Ascending aorta (tissue), 2 donors: ENCODE measurements at regions not wholly inside any gene's neighbourhood (a gene's known extent, or its start where the extent isn't known, plus 50 kb on each side); places are given as distances from the start of the nearest gene placed in this dataset.

ENCODE experiments used
- DNase-seq, 2 donors: peaks; one replicate each; pipeline ENCODE4 v3.0.0-alpha.2; 2019; ENCODE audit warnings: low spot score in 2 of 2
- H3K27ac ChIP-seq, 2 donors: fragments of 200-600 bp; sonication (generic); one replicate each; pipeline ENCODE4 v1.5.1; 2016 to 2017; ENCODE audit warnings: mild to moderate bottlenecking in 1 of 2
- H3K27me3 ChIP-seq: fragments of 200-600 bp; sonication (generic); one replicate; pipeline ENCODE4 v1.5.1; 2017
- H3K36me3 ChIP-seq, 2 donors: fragments of 200-600 bp; sonication (generic); one replicate each; pipeline ENCODE4 v1.5.1; 2016
- H3K4me1 ChIP-seq, 2 donors: fragments of 200-600 bp; sonication (generic); one replicate each; pipeline ENCODE4 v1.5.1; 2016 to 2017; ENCODE audit warnings: mild to moderate bottlenecking in 1 of 2
- H3K4me3 ChIP-seq, 2 donors: fragments of 200-600 bp; sonication (generic); one replicate each; pipeline ENCODE4 v1.5.1; 2016 to 2017; ENCODE audit warnings: mild to moderate bottlenecking in 1 of 2
- H3K9me3 ChIP-seq, 2 donors: fragments of 200-600 bp; sonication (generic); one replicate each; pipeline ENCODE4 v1.5.1; 2016
- CTCF ChIP-seq, 3 experiments: fragments of 200-600 bp in 2 of 3; fragments of 450-650 bp in 1 of 3; sonication (generic) in 2 of 3; IDR thresholded peaks; one replicate each; pipeline ENCODE4 v1.5.1; 2016 to 2019; ENCODE audit warnings: antibody characterized with exemption in 3 of 3, mild to moderate bottlenecking in 1 of 3, moderate library complexity in 1 of 3
- intact Hi-C: fragments of 100-400 bp; cut with DNase I; formaldehyde crosslinking; loops from one replicate; pipeline ENCODE4 v1.15.1; 2023

DNA sequence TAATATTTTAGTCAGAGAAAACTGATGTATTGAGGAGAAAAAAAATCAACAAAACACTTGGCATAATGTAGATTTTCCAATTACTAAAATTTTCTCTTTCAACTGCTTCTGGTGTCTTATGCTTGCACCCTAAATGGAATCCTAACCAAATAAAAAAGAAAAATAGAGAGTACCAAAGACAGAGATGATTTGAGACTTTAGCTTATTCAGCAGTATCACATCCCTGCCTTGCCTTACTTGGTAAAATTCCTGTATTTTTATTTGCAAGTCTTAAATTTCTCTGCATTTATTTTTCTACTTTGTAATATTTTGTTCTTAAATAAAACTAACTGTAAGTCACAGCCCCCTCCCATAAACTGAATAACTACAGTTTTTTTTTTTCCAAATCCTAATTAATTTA, 950.5 kb upstream of the INTU start:
- Histone ChIP-seq H3K27ac (no peak overlapping the region), H3K36me3 (no peaks in the 10 kb centered on the region)
- intact Hi-C loops, result no loop called here

GRCh38 chr4:126686491-126686890, 946.3 kb upstream of the INTU start:
- Histone ChIP-seq H3K36me3 (no peaks in the 10 kb centered on the region), H3K9me3 (no peaks in the 10 kb centered on the region), H3K27me3 (no peaks in the 10 kb centered on the region), H3K4me1 (no peaks in the 10 kb centered on the region), H3K4me3 (no peak overlapping the region), H3K27ac (no peak overlapping the region)
- TF ChIP-seq CTCF (IDR thresholded peaks at IDR 0.05), result no peak
- no peak for DNase-seq
- intact Hi-C loops, result no loop called here

More for the DNA sequence above, 950.5 kb upstream of the INTU start:
- H3K9me3 ChIP-seq, result no peaks in the 10 kb centered on the region
- no peaks in the 10 kb centered on the region for H3K27me3 ChIP-seq
- no peak for DNase-seq
- no peak overlapping the region for H3K4me3 ChIP-seq
- TF ChIP-seq CTCF (IDR thresholded peaks at IDR 0.05), result no peak
- no peaks in the 10 kb centered on the region for H3K4me1 ChIP-seq

GRCh38 chr4:126687655-126688358, 945.0 kb upstream of the INTU start:
- Histone ChIP-seq H3K36me3 (no peaks in the 10 kb centered on the region), H3K27ac (no peak overlapping the region), H3K4me3 (no peak overlapping the region), H3K4me1 (no peaks in the 10 kb centered on the region), H3K27me3 (no peaks in the 10 kb centered on the region), H3K9me3 (no peaks in the 10 kb centered on the region)
- intact Hi-C loops, result no loop called here
- no peak for DNase-seq
- TF ChIP-seq CTCF (IDR thresholded peaks at IDR 0.05), result no peak

DNA sequence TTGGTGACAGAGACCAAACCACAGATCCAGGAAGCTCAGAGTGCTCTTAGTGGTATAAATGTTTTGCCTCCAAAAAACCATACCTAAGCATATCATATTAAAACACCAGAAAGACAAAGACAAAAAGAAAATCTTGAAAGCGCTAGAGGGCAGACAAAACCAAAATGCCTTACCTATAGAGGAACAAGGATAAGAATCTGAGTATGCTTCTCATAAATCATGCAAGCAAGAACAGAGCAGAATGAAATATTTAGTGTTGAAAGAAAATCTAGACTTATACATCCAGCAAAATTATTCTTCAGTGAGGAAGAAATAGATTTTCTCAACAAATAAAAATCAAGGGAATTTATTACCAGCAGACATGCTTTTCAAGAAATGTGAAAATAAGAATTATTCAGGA, 941.0 kb upstream of the INTU start:
- Histone ChIP-seq H3K27ac (no peak overlapping the region), H3K36me3 (no peaks in the 10 kb centered on the region), H3K27me3 (no peaks in the 10 kb centered on the region), H3K4me1 (no peaks in the 10 kb centered on the region), H3K9me3 (no peaks in the 10 kb centered on the region), H3K4me3 (no peak overlapping the region)
- intact Hi-C loops, result no loop called here
- TF ChIP-seq CTCF (IDR thresholded peaks at IDR 0.05), result no peak
- DNase-seq, result no peak

DNA sequence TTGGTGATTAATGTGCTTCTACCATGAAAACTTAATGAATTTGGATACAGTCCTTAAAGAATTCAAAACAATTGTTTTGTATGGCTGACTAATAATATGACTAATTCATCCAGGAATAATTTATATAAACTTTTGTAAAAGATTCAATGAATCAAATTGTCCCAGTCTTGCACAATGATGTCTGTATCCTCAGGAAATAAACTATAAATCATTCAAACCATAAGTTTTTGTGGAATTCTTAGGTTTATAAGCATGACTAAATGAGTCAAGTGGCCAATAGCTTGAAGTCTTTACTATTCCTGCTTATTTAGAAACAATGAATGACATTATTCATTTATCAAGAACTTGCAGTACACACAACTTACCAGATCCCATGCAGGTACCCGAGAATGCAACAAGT, 935.0 kb upstream of the INTU start:
- Histone ChIP-seq H3K9me3 (no peaks in the 10 kb centered on the region), H3K4me3 (no peak overlapping the region), H3K36me3 (no peaks in the 10 kb centered on the region), H3K4me1 (no peaks in the 10 kb centered on the region), H3K27me3 (no peaks in the 10 kb centered on the region), H3K27ac (no peak overlapping the region)
- no peak for TF ChIP-seq CTCF (IDR thresholded peaks at IDR 0.05)
- intact Hi-C loops, result no loop called here
- DNase-seq, result no peak

- TF ChIP-seq CTCF (IDR thresholded peaks at IDR 0.05), result no peak
- intact Hi-C loops, result no loop called here
- Histone ChIP-seq H3K36me3 (no peaks in the 10 kb centered on the region), H3K9me3 (no peaks in the 10 kb centered on the region), H3K4me1 (no peaks in the 10 kb centered on the region), H3K27me3 (no peaks in the 10 kb centered on the region), H3K4me3 (no peak overlapping the region), H3K27ac (no peak overlapping the region)
- DNase-seq, result no peak
Observed at GRCh38 chr4:126698224-126698623, 934.5 kb upstream of the INTU start.
